Stomach (tissue), 4 donors: ENCODE measurements at regions not wholly inside any gene's neighbourhood (a gene's known extent, or its start where the extent isn't known, plus 50 kb on each side); places are given as distances from the start of the nearest gene placed in this dataset.

Source experiments
- CTCF ChIP-seq, 7 experiments: fragments of 450-650 bp in 4 of 7; fragments of 200-600 bp in 3 of 7; sonication (generic) in 3 of 7; IDR thresholded peaks; one replicate each; pipeline ENCODE4 v1.5.1; 2016 to 2019; ENCODE audit warnings: antibody characterized with exemption in 7 of 7, control low read depth in 2 of 7, mild to moderate bottlenecking in 1 of 7
- POLR2AphosphoS5 ChIP-seq, 3 donors: sonication (generic); formaldehyde crosslinking; IDR thresholded peaks; one replicate each; pipeline ENCODE4 v1.6.1; 2016; ENCODE audit warnings: antibody characterized with exemption in 3 of 3

GRCh38 chr13:26983543-26984320 is 187.9 kb downstream of the USP12 start:
- no peak for TF ChIP-seq POLR2AphosphoS5 (IDR thresholded peaks at IDR 0.05)
- TF ChIP-seq CTCF (IDR thresholded peaks at IDR 0.05): no peak
